Stimulated activated memory B cell treated with anti-CD40 and anti-IgM and Interleukin-4, amounts not matched to agents 10 μg/mL and 1 μg/mL and 100 μg/mL, for 72 hours (primary cell): ENCODE measurements at regions not wholly inside any gene's neighbourhood (a gene's known extent, or its start where the extent isn't known, plus 50 kb on each side); places are given as distances from the start of the nearest gene placed in this dataset.

Experiments
- ATAC-seq: fragments of 150-1000 bp; cut with Tn5 transposase; 2 replicates; pipeline ENCODE4 v1.10.0; 2021
- H3K27ac Mint-ChIP-seq: one replicate; pipeline ENCODE4 v1.8.0; 2022; ENCODE audit warnings: mild to moderate bottlenecking, mixed read lengths
- H3K27me3 Mint-ChIP-seq: one replicate; pipeline ENCODE4 v1.8.0; 2022; ENCODE audit warnings: mixed read lengths
- H3K36me3 Mint-ChIP-seq: one replicate; pipeline ENCODE4 v1.8.0; 2022; ENCODE audit warnings: mixed read lengths
- H3K4me1 Mint-ChIP-seq: one replicate; pipeline ENCODE4 v1.8.0; 2022; ENCODE audit warnings: mixed read lengths
- H3K4me3 Mint-ChIP-seq: one replicate; pipeline ENCODE4 v1.8.0; 2022; ENCODE audit warnings: mild to moderate bottlenecking, moderate library complexity, mixed read lengths
- H3K9me3 Mint-ChIP-seq: one replicate; pipeline ENCODE4 v1.8.0; 2022; ENCODE audit warnings: mixed read lengths

DNA sequence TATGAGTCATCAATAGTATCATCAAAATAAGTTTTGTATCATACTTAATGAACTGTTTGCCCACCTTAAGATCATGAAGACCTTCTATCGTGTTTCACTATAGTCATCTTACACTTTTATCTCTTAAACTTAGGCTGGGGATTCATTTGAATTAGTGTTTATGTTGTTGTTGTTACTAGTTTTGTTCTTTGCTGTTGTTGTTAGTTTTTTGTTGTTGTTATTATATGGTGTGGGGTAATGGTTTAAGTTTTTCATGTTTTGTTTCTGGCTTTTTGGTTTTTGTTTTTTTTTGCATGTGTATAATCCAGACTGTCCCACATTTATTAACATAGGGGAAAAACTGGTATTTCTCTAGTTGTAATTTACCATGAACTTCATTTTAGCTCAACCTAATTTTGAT is 965.1 kb upstream of the MIR17HG start:
- Mint-ChIP-seq H3K4me1 (no peaks in the 10 kb centered on the region), H3K9me3 (peaks cover 3% of the 10 kb centered on the region), H3K4me3 (no peak overlapping the region)

GRCh38 chr13:90385781-90386489 is 961.6 kb upstream of the MIR17HG start:
- no peaks in the 10 kb centered on the region for H3K27me3 Mint-ChIP-seq
- H3K27ac Mint-ChIP-seq, result no peak overlapping the region
- peaks cover 5% of the 10 kb centered on the region for H3K9me3 Mint-ChIP-seq
- H3K4me3 Mint-ChIP-seq, result no peak overlapping the region
- H3K4me1 Mint-ChIP-seq, result no peaks in the 10 kb centered on the region
- ATAC-seq, result no peak
- no peaks in the 10 kb centered on the region for H3K36me3 Mint-ChIP-seq

More for the DNA sequence above, 965.1 kb upstream of the MIR17HG start:
- no peak overlapping the region for H3K27ac Mint-ChIP-seq
- ATAC-seq, result no peak
- no peaks in the 10 kb centered on the region for H3K27me3 Mint-ChIP-seq
- no peaks in the 10 kb centered on the region for H3K36me3 Mint-ChIP-seq

- ATAC-seq, result no peak
- Mint-ChIP-seq H3K4me1 (no peaks in the 10 kb centered on the region), H3K4me3 (no peak overlapping the region), H3K36me3 (no peaks in the 10 kb centered on the region), H3K27me3 (no peaks in the 10 kb centered on the region), H3K9me3 (peaks cover 7% of the 10 kb centered on the region), H3K27ac (no peak overlapping the region)
These were observed 958.5 kb upstream of the MIR17HG start for GRCh38 chr13:90388887-90389452.

DNA sequence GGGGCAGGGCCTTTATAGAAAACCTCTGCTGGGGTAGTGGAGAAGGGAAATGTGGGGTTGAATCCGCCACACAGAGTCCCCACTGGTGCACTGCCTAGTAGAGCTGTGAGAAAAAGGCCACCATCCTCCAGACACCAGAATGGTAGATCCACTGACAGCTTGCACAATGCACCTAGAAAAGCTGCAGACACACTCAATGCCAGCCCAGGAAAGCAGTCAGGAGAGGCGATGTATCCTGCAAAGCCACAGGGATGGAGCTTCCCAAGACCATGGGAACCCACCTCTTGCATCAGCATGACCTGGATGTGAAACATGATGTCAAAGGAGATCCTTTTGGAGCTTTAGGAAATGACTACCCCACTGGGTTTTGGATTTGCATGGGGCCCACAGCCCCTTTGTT is 958.0 kb upstream of the MIR17HG start:
- ATAC-seq, result no peak
- H3K27ac Mint-ChIP-seq, result no peak overlapping the region
- no peaks in the 10 kb centered on the region for H3K27me3 Mint-ChIP-seq
- H3K4me1 Mint-ChIP-seq, result no peaks in the 10 kb centered on the region
- H3K4me3 Mint-ChIP-seq, result no peak overlapping the region
- H3K36me3 Mint-ChIP-seq, result no peaks in the 10 kb centered on the region
- H3K9me3 Mint-ChIP-seq, result peaks cover 7% of the 10 kb centered on the region

GRCh38 chr13:90393408-90393807 is 954.1 kb upstream of the MIR17HG start:
- ATAC-seq, result no peak
- Mint-ChIP-seq H3K27me3 (no peaks in the 10 kb centered on the region), H3K4me1 (no peaks in the 10 kb centered on the region), H3K4me3 (no peak overlapping the region), H3K27ac (no peak overlapping the region), H3K36me3 (no peaks in the 10 kb centered on the region), H3K9me3 (peaks cover 7% of the 10 kb centered on the region)

- Mint-ChIP-seq H3K27ac (no peak overlapping the region), H3K9me3 (peaks cover 5% of the 10 kb centered on the region), H3K4me3 (no peak overlapping the region), H3K4me1 (no peaks in the 10 kb centered on the region), H3K36me3 (no peaks in the 10 kb centered on the region), H3K27me3 (no peaks in the 10 kb centered on the region)
- ATAC-seq, result no peak
These were observed 952.1 kb upstream of the MIR17HG start for GRCh38 chr13:90395348-90395747.

GRCh38 chr13:90395846-90396245 is 951.6 kb upstream of the MIR17HG start:
- H3K4me1 Mint-ChIP-seq, result no peaks in the 10 kb centered on the region
- H3K27me3 Mint-ChIP-seq, result no peaks in the 10 kb centered on the region
- H3K4me3 Mint-ChIP-seq, result no peak overlapping the region
- H3K27ac Mint-ChIP-seq, result no peak overlapping the region
- H3K36me3 Mint-ChIP-seq, result no peaks in the 10 kb centered on the region
- peaks cover 6% of the 10 kb centered on the region for H3K9me3 Mint-ChIP-seq
- ATAC-seq, result no peak

- ATAC-seq, result no peak
- Mint-ChIP-seq H3K4me1 (no peaks in the 10 kb centered on the region), H3K27ac (no peak overlapping the region), H3K4me3 (no peak overlapping the region), H3K9me3 (peaks cover 6% of the 10 kb centered on the region), H3K36me3 (no peaks in the 10 kb centered on the region), H3K27me3 (no peaks in the 10 kb centered on the region)
These were observed 951.2 kb upstream of the MIR17HG start for GRCh38 chr13:90396266-90396665.

DNA sequence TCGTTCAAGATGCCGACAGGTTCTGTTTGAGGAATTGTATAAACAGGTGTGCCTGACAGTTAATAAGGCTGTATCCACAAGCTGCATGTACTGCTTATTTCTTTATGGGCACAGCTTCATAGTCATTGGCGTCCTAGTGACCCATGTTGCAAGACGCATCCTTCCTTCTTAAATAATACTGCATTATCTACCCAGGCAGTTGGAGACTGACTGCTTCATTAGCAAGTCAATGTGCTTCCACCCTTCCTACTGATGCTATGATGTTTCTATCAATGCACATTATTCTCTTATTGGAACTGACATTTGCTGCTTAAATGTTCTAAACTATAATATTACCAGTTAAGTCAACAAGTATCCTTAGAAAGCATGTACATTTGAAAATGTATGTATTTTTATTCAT is 950.0 kb upstream of the MIR17HG start:
- H3K36me3 Mint-ChIP-seq, result no peaks in the 10 kb centered on the region
- ATAC-seq, result no peak
- H3K9me3 Mint-ChIP-seq, result peaks cover 8% of the 10 kb centered on the region
- H3K4me1 Mint-ChIP-seq, result no peaks in the 10 kb centered on the region
- H3K4me3 Mint-ChIP-seq, result no peak overlapping the region
- H3K27ac Mint-ChIP-seq, result no peak overlapping the region
- no peaks in the 10 kb centered on the region for H3K27me3 Mint-ChIP-seq

- Mint-ChIP-seq H3K27ac (no peak overlapping the region), H3K36me3 (no peaks in the 10 kb centered on the region), H3K4me1 (no peaks in the 10 kb centered on the region), H3K4me3 (no peak overlapping the region), H3K27me3 (no peaks in the 10 kb centered on the region), H3K9me3 (peaks cover 13% of the 10 kb centered on the region)
- ATAC-seq, result no peak
These were observed 947.1 kb upstream of the MIR17HG start for GRCh38 chr13:90400372-90400771.

GRCh38 chr13:90401150-90401549 is 946.3 kb upstream of the MIR17HG start:
- no peak overlapping the region for H3K27ac Mint-ChIP-seq
- H3K9me3 Mint-ChIP-seq, result peaks cover 13% of the 10 kb centered on the region
- H3K4me3 Mint-ChIP-seq, result no peak overlapping the region
- no peaks in the 10 kb centered on the region for H3K36me3 Mint-ChIP-seq
- no peaks in the 10 kb centered on the region for H3K27me3 Mint-ChIP-seq
- ATAC-seq, result no peak
- H3K4me1 Mint-ChIP-seq, result no peaks in the 10 kb centered on the region

DNA sequence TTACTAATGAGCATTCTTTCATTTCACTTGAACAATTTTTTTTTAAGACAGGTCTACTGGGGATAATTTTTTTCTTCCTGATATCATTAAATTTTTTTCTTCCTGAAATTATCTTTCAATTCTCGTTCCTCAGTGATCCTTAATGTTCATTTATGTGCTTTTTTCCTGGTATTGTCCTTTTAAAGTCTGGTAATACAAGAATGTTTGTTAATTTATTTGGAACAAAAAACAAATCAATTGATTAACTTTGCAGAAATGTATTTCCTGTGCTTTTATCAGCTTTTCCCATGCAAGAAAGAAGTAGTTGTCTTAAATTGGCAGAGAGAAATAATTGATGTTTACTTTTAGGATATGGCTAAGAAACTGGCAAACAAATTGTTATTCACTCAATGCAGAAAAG is 945.4 kb upstream of the MIR17HG start:
- Mint-ChIP-seq H3K36me3 (no peaks in the 10 kb centered on the region), H3K4me1 (no peaks in the 10 kb centered on the region), H3K27ac (no peak overlapping the region), H3K27me3 (no peaks in the 10 kb centered on the region), H3K9me3 (peaks cover 14% of the 10 kb centered on the region), H3K4me3 (no peak overlapping the region)
- no peak for ATAC-seq

DNA sequence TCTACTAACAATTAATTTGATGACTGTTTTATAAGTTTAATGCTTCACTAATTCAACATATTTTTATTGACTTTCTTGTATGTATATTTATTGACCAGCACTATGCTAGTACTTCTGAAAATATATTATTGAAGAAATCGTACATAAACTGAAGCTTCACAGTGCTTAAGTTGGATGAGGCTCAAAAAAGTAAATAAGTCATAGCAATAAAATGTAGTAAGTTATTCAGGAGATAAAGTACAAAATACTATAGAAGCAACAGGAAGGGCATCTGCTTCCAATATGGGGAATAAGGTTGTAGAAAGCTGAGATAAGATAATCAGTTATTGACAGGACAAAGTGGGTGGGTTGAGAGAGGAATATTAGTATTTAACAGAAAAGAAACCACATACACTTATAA is 944.9 kb upstream of the MIR17HG start:
- ATAC-seq, result no peak
- Mint-ChIP-seq H3K4me1 (no peaks in the 10 kb centered on the region), H3K27ac (no peak overlapping the region), H3K36me3 (no peaks in the 10 kb centered on the region), H3K9me3 (peaks cover 16% of the 10 kb centered on the region), H3K27me3 (no peaks in the 10 kb centered on the region), H3K4me3 (no peak overlapping the region)

GRCh38 chr13:90403330-90404082 is 944.0 kb upstream of the MIR17HG start:
- H3K9me3 Mint-ChIP-seq, result peaks cover 18% of the 10 kb centered on the region
- H3K27me3 Mint-ChIP-seq, result no peaks in the 10 kb centered on the region
- H3K4me3 Mint-ChIP-seq, result no peak overlapping the region
- no peaks in the 10 kb centered on the region for H3K4me1 Mint-ChIP-seq
- H3K36me3 Mint-ChIP-seq, result no peaks in the 10 kb centered on the region
- ATAC-seq, result no peak
- no peak overlapping the region for H3K27ac Mint-ChIP-seq

- peaks cover 16% of the 10 kb centered on the region for H3K9me3 Mint-ChIP-seq
- no peaks in the 10 kb centered on the region for H3K4me1 Mint-ChIP-seq
These were observed 942.2 kb upstream of the MIR17HG start for GRCh38 chr13:90405301-90405700.

GRCh38 chr13:90412980-90413379 is 934.5 kb upstream of the MIR17HG start:
- no peaks in the 10 kb centered on the region for H3K27me3 Mint-ChIP-seq
- H3K4me3 Mint-ChIP-seq, result no peak overlapping the region
- no peak overlapping the region for H3K27ac Mint-ChIP-seq
- H3K36me3 Mint-ChIP-seq, result no peaks in the 10 kb centered on the region
- H3K9me3 Mint-ChIP-seq, result peaks cover 7% of the 10 kb centered on the region
- H3K4me1 Mint-ChIP-seq, result no peaks in the 10 kb centered on the region
- ATAC-seq, result no peak

More at GRCh38 chr13:90405301-90405700, 942.2 kb upstream of the MIR17HG start:
- Mint-ChIP-seq H3K27me3 (no peaks in the 10 kb centered on the region), H3K4me3 (no peak overlapping the region), H3K36me3 (no peaks in the 10 kb centered on the region), H3K27ac (no peak overlapping the region)
- ATAC-seq, result no peak
